ENCODE measurements at regions not wholly inside any gene's neighbourhood (a gene's known extent, or its start where the extent isn't known, plus 50 kb on each side); places are given as distances from the start of the nearest gene placed in this dataset.

- TF ChIP-seq CTCF (IDR thresholded peaks at IDR 0.05) = no peak
- TF ChIP-seq POLR2A (IDR thresholded peaks at IDR 0.05) = no peak
These were observed 1174.6 kb downstream of the CDH12 start for GRCh38 chr5:21678526-21678925.

Measured in testis (tissue), 2 donors.